HG03175 (cell line): ENCODE measurements at regions not wholly inside any gene's neighbourhood (a gene's known extent, or its start where the extent isn't known, plus 50 kb on each side); places are given as distances from the start of the nearest gene placed in this dataset.
"Not testable (repeated sequence)": the region's sequence is repeated elsewhere in the genome, so short reads cannot be mapped to it uniquely, and the experiment has no call there.

Experiments
- ATAC-seq: cut with Tn5 transposase; IDR thresholded peaks from one replicate; pipeline ENCODE4 v1.9.1; 2021; ENCODE audit warnings: mild to moderate bottlenecking, moderate library complexity; ENCODE audit not compliant: unreplicated experiment

GRCh38 chr10:33630761-33631160 lies 296.3 kb upstream of the NRP1 start:
- no peak for ATAC-seq

GRCh38 chr10:33627611-33628010 lies 293.1 kb upstream of the NRP1 start:
- no peak for ATAC-seq

- no peak for ATAC-seq
Measured at GRCh38 chr10:33626798-33627466, 292.5 kb upstream of the NRP1 start.

GRCh38 chr10:33623669-33624068 lies 289.2 kb upstream of the NRP1 start:
- no peak for ATAC-seq

- ATAC-seq = no peak
Measured at GRCh38 chr10:33621101-33621500, 286.6 kb upstream of the NRP1 start.

GRCh38 chr10:33618196-33618595 lies 283.7 kb upstream of the NRP1 start:
- no peak for ATAC-seq

- ATAC-seq = no peak
Measured at GRCh38 chr10:33617381-33618080, 283.1 kb upstream of the NRP1 start.

- ATAC-seq = no peak
Measured at GRCh38 chr10:33616956-33617355, 282.5 kb upstream of the NRP1 start.

GRCh38 chr10:33612551-33612950 lies 278.1 kb upstream of the NRP1 start:
- ATAC-seq = no peak

- ATAC-seq = no peak
Measured at GRCh38 chr10:33612116-33612515, 277.6 kb upstream of the NRP1 start.

- ATAC-seq = no peak
Measured at GRCh38 chr10:33611423-33611822, 277.0 kb upstream of the NRP1 start.

- no peak for ATAC-seq
Measured at GRCh38 chr10:33609546-33609945, 275.1 kb upstream of the NRP1 start.

- no peak for ATAC-seq
Measured at GRCh38 chr10:33602278-33602677, 267.8 kb upstream of the NRP1 start.

- ATAC-seq = no peak
Measured at GRCh38 chr10:33600381-33600780, 265.9 kb upstream of the NRP1 start.

GRCh38 chr10:33596422-33596821 lies 262.0 kb upstream of the NRP1 start:
- ATAC-seq = no peak

GRCh38 chr10:33594475-33594874 lies 260.0 kb upstream of the NRP1 start:
- no peak for ATAC-seq

- ATAC-seq = no peak
Measured at GRCh38 chr10:33588974-33589600, 254.6 kb upstream of the NRP1 start.

GRCh38 chr10:33584596-33584995 lies 250.1 kb upstream of the NRP1 start:
- not testable (repeated sequence) for ATAC-seq

- ATAC-seq = no peak
Measured at GRCh38 chr10:33579996-33580395, 245.5 kb upstream of the NRP1 start.

GRCh38 chr10:33573606-33574005 lies 239.1 kb upstream of the NRP1 start:
- no peak for ATAC-seq

GRCh38 chr10:33571616-33572015 lies 237.1 kb upstream of the NRP1 start:
- ATAC-seq = no peak

- ATAC-seq = no peak
Measured at GRCh38 chr10:33570495-33570894, 236.0 kb upstream of the NRP1 start.
